Body of pancreas (tissue), 4 donors: ENCODE measurements at regions not wholly inside any gene's neighbourhood (a gene's known extent, or its start where the extent isn't known, plus 50 kb on each side); places are given as distances from the start of the nearest gene placed in this dataset.

Experiments
- ATAC-seq: fragments of 150-250 bp; one replicate; pipeline ENCODE4 v1.9.1; 2016
- DNase-seq, 4 donors: peaks; one replicate each; pipeline ENCODE4 v3.0.0-alpha.2; 2019
- H3K27ac ChIP-seq, 4 donors: fragments of 200-600 bp; sonication (generic); 1 replicate in 3 of 4; 2 replicates in 1 of 4; pipeline versions ENCODE4 v1.5.1 to v1.6.1; 2016 to 2019; ENCODE audit warnings: mild to moderate bottlenecking in 1 of 4, mixed read lengths in 1 of 4, moderate library complexity in 1 of 4
- H3K27me3 ChIP-seq, 2 donors: fragments of 200-600 bp; sonication (generic); one replicate each; pipeline ENCODE4 v1.6.0; 2016; ENCODE audit warnings: mild to moderate bottlenecking in 1 of 2
- H3K36me3 ChIP-seq, 2 donors: fragments of 200-600 bp; sonication (generic); replicated peaks in 1 of 2; 2 replicates each; pipeline ENCODE4 v1.5.1; 2016; ENCODE audit warnings: low read depth in 2 of 2; ENCODE audit not compliant: insufficient read depth in 1 of 2
- H3K4me1 ChIP-seq: fragments of 200-600 bp; sonication (generic); one replicate; pipeline ENCODE4 v1.6.0; 2016
- H3K4me3 ChIP-seq, 2 donors: fragments of 200-600 bp; sonication (generic); 1 replicate in 1 of 2; 2 replicates in 1 of 2; pipeline ENCODE4 v1.5.1; 2016 to 2019
- H3K9me3 ChIP-seq, 3 donors: fragments of 200-600 bp; sonication (generic); 1 replicate in 2 of 3; 2 replicates in 1 of 3; pipeline ENCODE4 v1.5.1; 2016
- CTCF ChIP-seq, 7 experiments: fragments of 450-650 bp in 4 of 7; fragments of 200-600 bp in 3 of 7; sonication (generic) in 3 of 7; IDR thresholded peaks; one replicate each; pipeline ENCODE4 v1.5.1; 2016 to 2019; ENCODE audit warnings: antibody characterized with exemption in 7 of 7
- POLR2A ChIP-seq, 3 donors: fragments of 450-650 bp; IDR thresholded peaks; one replicate each; pipeline ENCODE4 v1.6.1; 2016; ENCODE audit warnings: antibody characterized with exemption in 3 of 3, mild to moderate bottlenecking in 2 of 3
- WGBS, 2 donors: methylation state at CpG; one replicate each; pipeline ENCODE4 v1.1.5; 2017; 5-methylcytosine and 5-hydroxymethylcytosine counted together
- intact Hi-C: fragments of 100-400 bp; cut with DNase I; formaldehyde crosslinking; loops from one replicate; pipeline ENCODE4 v1.15.1; 2023

DNA sequence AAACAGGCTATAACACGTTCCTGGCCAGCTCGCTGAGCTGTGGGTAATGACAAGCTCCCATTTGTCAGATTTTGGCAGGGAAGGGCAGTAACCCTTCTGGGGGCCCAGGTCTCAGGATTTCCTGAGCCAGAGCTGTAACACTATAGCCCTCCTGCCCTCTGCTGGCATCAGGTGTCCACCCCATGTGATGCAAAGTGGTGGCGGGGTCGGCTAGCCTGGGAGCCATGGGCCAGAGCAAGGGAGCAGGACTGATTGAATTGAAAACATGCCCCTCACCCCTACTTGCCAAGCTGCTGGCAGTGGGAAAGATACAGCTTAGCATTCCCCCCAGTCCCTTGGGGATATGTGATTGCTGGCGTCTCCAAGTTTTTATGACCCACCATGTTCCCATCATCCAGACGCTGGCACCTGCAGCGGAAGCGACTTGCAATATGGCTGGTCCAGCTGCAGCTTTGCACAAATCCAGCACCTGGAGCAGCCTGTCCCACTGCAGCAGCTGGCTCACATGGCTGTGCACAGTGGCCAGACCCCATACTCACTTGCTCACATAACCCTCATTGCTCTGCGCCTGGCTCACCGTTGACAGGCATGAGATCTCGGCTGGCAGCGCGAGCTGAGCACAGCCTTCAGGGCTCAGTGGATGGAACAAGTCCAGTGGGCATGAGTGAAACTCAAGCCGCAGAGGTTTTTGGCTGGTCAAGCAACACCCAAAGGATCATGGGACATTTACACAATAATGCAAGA is 1147.8 kb downstream of the JRKL start:
- intact Hi-C loops, result no loop called here
- DNase-seq (no peak), ATAC-seq (no peak)
- TF ChIP-seq POLR2A (IDR thresholded peaks at IDR 0.05) (no peak), CTCF (IDR thresholded peaks at IDR 0.05) (no peak)
- Histone ChIP-seq H3K4me1 (no peaks in the 10 kb centered on the region), H3K27ac (no peak overlapping the region), H3K4me3 (no peak overlapping the region), H3K27me3 (no peaks in the 10 kb centered on the region), H3K36me3 (no peaks in the 10 kb centered on the region), H3K9me3 (no peaks in the 10 kb centered on the region)
- 87 to 90% methylated on average over 10 to 14 of the region's 14 CpGs for WGBS, 2 donors

DNA sequence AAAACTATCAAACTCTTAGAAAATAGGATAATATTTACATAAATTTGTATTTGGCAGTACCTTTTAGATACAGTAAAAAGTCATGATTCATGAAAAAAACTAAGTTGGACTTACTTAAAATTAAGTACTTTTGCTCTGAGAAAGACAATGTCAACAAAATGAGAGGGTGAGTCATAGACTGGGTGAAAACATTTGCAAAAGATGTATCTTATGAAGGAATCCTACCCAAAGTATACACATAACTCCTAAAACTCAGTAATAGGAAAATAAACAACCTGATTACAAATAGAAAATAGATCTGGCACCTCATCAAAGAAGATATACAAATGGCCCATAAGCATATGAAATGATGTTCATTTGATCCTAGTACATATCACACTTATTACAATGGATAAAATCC is 1154.6 kb downstream of the JRKL start:
- H3K27ac ChIP-seq, result no peak overlapping the region
- H3K9me3 ChIP-seq, result no peaks in the 10 kb centered on the region
- H3K36me3 ChIP-seq, result no peaks in the 10 kb centered on the region
- intact Hi-C loops, result no loop called here
- ATAC-seq (no peak), DNase-seq (no peak)
- no peaks in the 10 kb centered on the region for H3K27me3 ChIP-seq
- no peak for TF ChIP-seq POLR2A (IDR thresholded peaks at IDR 0.05)
- H3K4me1 ChIP-seq, result no peaks in the 10 kb centered on the region
- H3K4me3 ChIP-seq, result no peak overlapping the region

- DNase-seq (no peak), ATAC-seq (no peak)
- intact Hi-C loops, result no loop called here
- Histone ChIP-seq H3K9me3 (no peaks in the 10 kb centered on the region), H3K27me3 (no peaks in the 10 kb centered on the region), H3K4me3 (no peak overlapping the region), H3K27ac (no peak overlapping the region), H3K36me3 (no peaks in the 10 kb centered on the region), H3K4me1 (no peaks in the 10 kb centered on the region)
- no peak for TF ChIP-seq CTCF (IDR thresholded peaks at IDR 0.05)
- WGBS, 2 donors, result 50 to 53% methylated on average over 2 of the region's 2 CpGs
Measured at GRCh38 chr11:97548280-97548679, 1158.5 kb downstream of the JRKL start.

- Histone ChIP-seq H3K9me3 (no peaks in the 10 kb centered on the region), H3K4me1 (no peaks in the 10 kb centered on the region), H3K27me3 (no peaks in the 10 kb centered on the region), H3K27ac (no peak overlapping the region), H3K4me3 (no peak overlapping the region), H3K36me3 (no peaks in the 10 kb centered on the region)
- ATAC-seq, result no peak
- intact Hi-C loops, result no loop called here
- WGBS, 2 donors, result 39% methylated on average over 2 of the region's 2 CpGs
- TF ChIP-seq POLR2A (IDR thresholded peaks at IDR 0.05), result no peak
- TF ChIP-seq CTCF (IDR thresholded peaks at IDR 0.05), result no peak
- no peak for DNase-seq
Measured at GRCh38 chr11:97557399-97557798, 1167.6 kb downstream of the JRKL start.

DNA sequence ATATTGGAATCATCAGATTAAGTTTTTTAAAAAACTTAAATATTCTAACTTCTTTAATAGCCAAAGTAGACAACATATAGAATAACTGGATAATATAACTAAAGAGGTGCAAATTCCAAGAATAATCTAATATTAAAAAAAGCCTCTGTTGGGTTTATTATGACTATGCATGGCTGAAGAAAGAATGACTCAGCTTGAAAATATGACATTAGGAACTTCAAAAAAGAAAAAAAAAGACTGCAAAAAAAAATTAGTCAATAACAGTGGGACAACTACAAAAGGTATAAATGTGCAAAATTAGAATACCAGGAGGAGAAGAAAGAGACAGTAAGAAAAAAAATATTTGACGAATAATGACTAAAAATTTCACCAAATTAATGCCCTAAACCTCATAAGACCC is 1178.0 kb downstream of the JRKL start:
- TF ChIP-seq CTCF (IDR thresholded peaks at IDR 0.05), result no peak
- TF ChIP-seq POLR2A (IDR thresholded peaks at IDR 0.05), result no peak
- Histone ChIP-seq H3K27me3 (no peaks in the 10 kb centered on the region), H3K4me3 (no peak overlapping the region), H3K36me3 (no peaks in the 10 kb centered on the region), H3K27ac (no peak overlapping the region), H3K4me1 (no peaks in the 10 kb centered on the region), H3K9me3 (no peaks in the 10 kb centered on the region)
- intact Hi-C loops, result no loop called here
- ATAC-seq (no peak), DNase-seq (no peak)
- 53 to 74% methylated on average over 1 of the region's 1 CpG for WGBS, 2 donors
